Muscle layer of duodenum (tissue), 2 donors: ENCODE measurements at regions not wholly inside any gene's neighbourhood (a gene's known extent, or its start where the extent isn't known, plus 50 kb on each side); places are given as distances from the start of the nearest gene placed in this dataset.
"Not testable (repeated sequence)": the region's sequence is repeated elsewhere in the genome, so short reads cannot be mapped to it uniquely, and the experiment has no call there.

Experiments
- H3K27ac ChIP-seq: one replicate; pipeline ENCODE4 v1.7.0; 2013; ENCODE audit warnings: mild to moderate bottlenecking, low read length
- H3K27me3 ChIP-seq: one replicate; pipeline ENCODE4 v1.7.0; 2013; ENCODE audit warnings: low read depth, mild to moderate bottlenecking, control low read depth, low read length
- H3K36me3 ChIP-seq, 2 donors: one replicate each; pipeline ENCODE4 v1.7.0; 2013; ENCODE audit warnings: low read length in 2 of 2, control low read depth in 1 of 2, mild to moderate bottlenecking in 1 of 2; ENCODE audit not compliant: insufficient read depth in 2 of 2, control insufficient read depth in 1 of 2
- H3K4me1 ChIP-seq, 2 donors: one replicate each; pipeline ENCODE4 v1.7.0; 2013; ENCODE audit warnings: low read length in 2 of 2, mild to moderate bottlenecking in 2 of 2, control low read depth in 1 of 2, moderate library complexity in 1 of 2; ENCODE audit not compliant: insufficient read depth in 2 of 2, control insufficient read depth in 1 of 2
- H3K4me3 ChIP-seq, 2 donors: one replicate each; pipeline ENCODE4 v1.7.0; 2013; ENCODE audit warnings: low read length in 2 of 2, low read depth in 1 of 2, mild to moderate bottlenecking in 1 of 2
- H3K9me3 ChIP-seq, 2 donors: one replicate each; pipeline ENCODE4 v1.7.0; 2013; ENCODE audit warnings: low read length in 2 of 2, control low read depth in 1 of 2, mild to moderate bottlenecking in 1 of 2; ENCODE audit not compliant: control insufficient read depth in 1 of 2
- donor health status: healthy.

DNA sequence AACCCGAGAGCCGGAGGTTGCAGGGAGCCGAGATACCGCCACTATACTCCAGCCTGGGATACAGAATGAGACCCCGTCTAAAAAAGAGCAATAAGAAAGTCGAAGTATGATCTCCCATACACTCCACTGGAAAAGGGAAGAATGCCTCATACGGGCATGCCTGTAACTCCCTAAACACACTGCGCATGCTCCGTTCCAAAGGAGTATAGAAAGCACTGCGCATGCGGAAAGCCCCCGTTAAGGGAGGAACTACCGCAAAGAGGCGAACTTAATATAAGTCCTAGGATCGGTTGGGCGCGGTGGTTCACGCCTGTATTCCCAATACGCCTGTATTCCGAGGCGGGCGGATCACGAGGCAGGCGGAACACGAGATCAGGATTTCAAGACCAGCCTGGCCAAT, 313.1 kb upstream of the ERCC4 start:
- Histone ChIP-seq H3K36me3 (no peaks in the 10 kb centered on the region), H3K27me3 (no peaks in the 10 kb centered on the region), H3K4me3 (no peak overlapping the region), H3K27ac (no peak overlapping the region), H3K4me1 (no peaks in the 10 kb centered on the region), H3K9me3 (no peaks in the 10 kb centered on the region)

DNA sequence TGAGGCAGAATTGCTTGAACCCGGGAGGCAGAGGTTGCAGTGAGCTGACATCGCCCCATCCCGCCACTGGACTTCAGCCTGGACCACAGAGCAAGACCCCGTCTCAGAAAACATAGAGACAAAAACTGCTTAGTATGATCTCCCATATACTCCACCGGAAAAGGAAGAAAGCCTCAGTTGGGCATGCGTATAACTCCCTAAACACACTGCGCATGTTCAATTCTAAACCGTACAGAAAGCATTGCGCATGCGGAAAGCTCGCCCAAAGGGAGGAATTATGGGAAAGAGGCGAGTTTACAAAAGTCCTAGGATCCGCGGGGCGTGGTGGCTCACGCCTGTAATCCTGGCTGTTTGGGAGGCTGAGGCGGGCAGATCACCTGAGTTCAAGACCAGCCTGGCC, 312.7 kb upstream of the ERCC4 start:
- Histone ChIP-seq H3K36me3 (no peaks in the 10 kb centered on the region), H3K27me3 (no peaks in the 10 kb centered on the region), H3K9me3 (no peaks in the 10 kb centered on the region), H3K27ac (no peak overlapping the region), H3K4me3 (no peak overlapping the region), H3K4me1 (no peaks in the 10 kb centered on the region)

DNA sequence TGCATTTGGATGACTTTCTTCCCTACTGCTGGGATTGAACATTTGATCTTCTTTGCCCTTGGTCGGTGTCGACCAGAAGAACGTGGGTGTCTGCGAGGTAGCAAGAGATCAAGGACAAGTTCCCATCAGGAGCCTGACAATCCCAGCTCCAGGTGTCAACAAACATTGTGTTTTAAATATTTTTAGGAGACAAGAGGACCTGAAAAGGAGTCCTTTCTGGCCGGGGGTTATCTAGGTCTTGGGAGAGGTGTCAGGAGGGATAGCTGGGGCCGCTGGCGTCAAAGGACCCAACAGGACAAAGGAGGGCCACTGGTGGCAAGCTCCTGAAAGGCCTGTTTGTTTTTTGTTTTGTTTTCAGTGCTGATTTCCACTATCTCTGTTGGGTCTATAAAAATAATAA, 308.4 kb upstream of the ERCC4 start:
- no peaks in the 10 kb centered on the region for H3K36me3 ChIP-seq
- H3K9me3 ChIP-seq: peaks cover 0 to 7% of the 10 kb centered on the region in 2 donors
- H3K27me3 ChIP-seq: no peaks in the 10 kb centered on the region
- H3K4me1 ChIP-seq: no peaks in the 10 kb centered on the region
- no peak overlapping the region for H3K27ac ChIP-seq
- no peak overlapping the region for H3K4me3 ChIP-seq

DNA sequence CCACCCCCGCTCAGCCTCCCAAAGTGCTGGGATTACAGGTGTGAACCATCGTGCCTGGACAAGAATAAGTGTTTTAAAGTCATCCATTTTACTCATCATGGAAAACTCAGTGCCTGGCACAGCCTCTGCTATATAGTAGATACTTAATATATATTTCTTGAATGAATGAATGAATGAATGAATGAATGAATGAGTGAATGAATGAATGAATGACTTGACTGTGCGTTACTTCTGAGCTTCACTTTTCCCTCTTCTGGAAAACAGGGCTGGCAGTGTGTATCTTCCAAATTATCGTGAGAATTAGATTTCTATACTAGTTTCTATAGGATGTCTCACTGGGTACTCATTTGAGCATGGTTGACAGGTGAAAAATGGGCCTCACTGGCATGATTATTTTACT, 307.3 kb upstream of the ERCC4 start:
- Histone ChIP-seq H3K4me1 (no peaks in the 10 kb centered on the region), H3K36me3 (no peaks in the 10 kb centered on the region), H3K4me3 (no peak overlapping the region), H3K27me3 (no peaks in the 10 kb centered on the region), H3K9me3 (peaks cover 0 to 7% of the 10 kb centered on the region in 2 donors), H3K27ac (no peak overlapping the region)

GRCh38 chr16:13613165-13613564, 306.8 kb upstream of the ERCC4 start:
- Histone ChIP-seq H3K4me1 (no peaks in the 10 kb centered on the region), H3K4me3 (no peak overlapping the region), H3K27ac (no peak overlapping the region), H3K36me3 (no peaks in the 10 kb centered on the region), H3K27me3 (no peaks in the 10 kb centered on the region), H3K9me3 (peaks cover 0 to 7% of the 10 kb centered on the region in 2 donors)

DNA sequence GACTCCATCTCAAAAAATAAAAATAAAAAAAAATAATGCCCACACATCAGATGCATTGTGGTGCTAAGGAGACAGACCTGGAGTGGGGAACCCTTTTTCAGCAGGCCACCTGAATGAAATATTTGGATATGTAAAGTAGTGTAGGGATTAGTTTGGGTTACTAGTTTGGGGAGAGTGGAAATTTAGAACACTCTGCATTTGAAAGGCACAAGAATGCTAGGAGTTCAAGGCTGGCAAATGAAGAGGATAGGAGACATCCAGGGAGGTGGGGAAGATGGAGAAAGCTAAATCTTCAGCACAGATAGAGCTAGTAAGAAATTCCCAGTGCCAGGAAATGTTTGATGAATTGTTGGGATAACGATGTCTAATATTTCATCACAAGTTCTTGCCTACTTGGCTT, 298.3 kb upstream of the ERCC4 start:
- no peaks in the 10 kb centered on the region for H3K36me3 ChIP-seq

GRCh38 chr16:13628156-13628555, 291.8 kb upstream of the ERCC4 start:
- H3K9me3 ChIP-seq: no peaks in the 10 kb centered on the region
- no peaks in the 10 kb centered on the region for H3K4me1 ChIP-seq
- H3K4me3 ChIP-seq: no peak overlapping the region
- no peaks in the 10 kb centered on the region for H3K36me3 ChIP-seq
- no peaks in the 10 kb centered on the region for H3K27me3 ChIP-seq
- no peak overlapping the region for H3K27ac ChIP-seq

More for the DNA sequence above, 298.3 kb upstream of the ERCC4 start:
- no peak overlapping the region for H3K4me3 ChIP-seq
- H3K4me1 ChIP-seq: no peaks in the 10 kb centered on the region
- no peaks in the 10 kb centered on the region for H3K9me3 ChIP-seq
- no peaks in the 10 kb centered on the region for H3K27me3 ChIP-seq
- no peak overlapping the region for H3K27ac ChIP-seq

GRCh38 chr16:13629704-13630103, 290.2 kb upstream of the ERCC4 start:
- H3K36me3 ChIP-seq: no peaks in the 10 kb centered on the region
- H3K27me3 ChIP-seq: no peaks in the 10 kb centered on the region
- no peaks in the 10 kb centered on the region for H3K9me3 ChIP-seq
- no peak overlapping the region for H3K4me3 ChIP-seq
- no peak overlapping the region for H3K27ac ChIP-seq
- H3K4me1 ChIP-seq: no peaks in the 10 kb centered on the region

DNA sequence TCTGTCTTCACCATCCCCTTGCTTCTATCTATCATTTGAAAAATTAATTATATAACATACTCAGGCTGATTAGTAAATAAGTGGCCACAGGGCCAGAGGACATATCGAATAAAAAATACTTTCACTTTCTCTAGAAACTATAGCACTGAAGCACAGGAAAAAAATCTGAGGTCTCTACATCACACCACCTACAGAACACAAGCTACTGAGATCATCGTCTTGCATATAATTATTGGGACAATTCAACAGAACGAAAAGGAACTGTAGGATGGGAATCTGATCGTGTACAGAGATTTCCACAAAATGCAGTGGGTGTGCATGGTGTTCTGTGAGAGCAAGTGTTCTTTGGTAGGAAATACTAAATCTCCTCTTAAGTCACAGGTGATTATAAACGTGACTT, 289.6 kb upstream of the ERCC4 start:
- Histone ChIP-seq H3K27ac (no peak overlapping the region), H3K27me3 (no peaks in the 10 kb centered on the region)

GRCh38 chr16:13631213-13631767, 288.7 kb upstream of the ERCC4 start:
- no peaks in the 10 kb centered on the region for H3K36me3 ChIP-seq
- H3K4me3 ChIP-seq: no peak overlapping the region
- no peaks in the 10 kb centered on the region for H3K4me1 ChIP-seq
- H3K9me3 ChIP-seq: no peaks in the 10 kb centered on the region
- no peak overlapping the region for H3K27ac ChIP-seq
- H3K27me3 ChIP-seq: no peaks in the 10 kb centered on the region

More for the DNA sequence above, 289.6 kb upstream of the ERCC4 start:
- Histone ChIP-seq H3K9me3 (no peaks in the 10 kb centered on the region), H3K4me3 (no peak overlapping the region), H3K36me3 (no peaks in the 10 kb centered on the region), H3K4me1 (no peaks in the 10 kb centered on the region)

DNA sequence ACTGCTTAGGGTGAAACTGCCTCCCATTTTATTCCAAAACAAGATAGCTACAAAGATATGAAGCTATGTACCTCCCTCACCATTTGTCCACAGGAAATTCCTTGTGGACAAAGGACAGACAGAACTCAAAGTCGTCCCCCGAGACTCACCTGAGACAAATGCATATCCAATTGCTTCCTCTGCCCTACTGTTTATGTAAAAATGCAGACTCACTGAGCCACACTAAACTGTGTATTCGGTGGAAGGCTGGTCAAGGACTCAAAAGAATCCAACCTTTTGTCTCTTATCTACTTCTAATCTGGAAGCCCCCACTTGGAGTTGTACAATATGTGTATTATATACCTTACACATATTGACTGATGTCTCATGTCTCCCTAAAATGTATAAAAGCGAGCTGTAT, 288.0 kb upstream of the ERCC4 start:
- Histone ChIP-seq H3K27ac (no peak overlapping the region), H3K4me3 (no peak overlapping the region), H3K27me3 (no peaks in the 10 kb centered on the region), H3K9me3 (no peaks in the 10 kb centered on the region), H3K4me1 (no peaks in the 10 kb centered on the region), H3K36me3 (no peaks in the 10 kb centered on the region)

- not testable (repeated sequence) for H3K27ac ChIP-seq, H3K36me3 ChIP-seq, H3K4me3 ChIP-seq, H3K4me1 ChIP-seq, H3K27me3 ChIP-seq, H3K9me3 ChIP-seq
Measured at GRCh38 chr16:13632504-13632903, 287.4 kb upstream of the ERCC4 start.
